ENCODE measurements at regions not wholly inside any gene's neighbourhood (a gene's known extent, or its start where the extent isn't known, plus 50 kb on each side); places are given as distances from the start of the nearest gene placed in this dataset.

DNA sequence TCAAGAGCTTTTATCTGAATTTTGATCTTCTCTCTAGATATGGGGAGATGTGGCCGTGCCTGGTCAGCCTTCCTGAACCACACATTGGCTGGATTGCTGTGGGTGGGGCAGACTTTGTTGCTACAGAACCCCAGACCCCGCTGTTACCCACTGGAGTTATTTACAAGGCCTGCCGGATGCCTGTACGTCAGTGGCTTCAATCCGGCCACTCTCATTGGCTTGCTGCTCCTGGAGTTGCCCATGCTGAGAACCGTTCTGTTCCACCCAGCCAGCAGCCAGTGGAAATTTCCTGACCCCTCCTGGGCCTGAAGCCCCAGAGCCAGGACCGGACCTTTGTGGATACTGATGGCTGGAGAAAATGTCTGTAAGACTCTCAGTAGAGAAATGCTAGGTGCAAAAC, 101.9 kb downstream of the TFAP2C start:
- TF ChIP-seq FOXA1 (IDR thresholded peaks at IDR 0.05) (no peak), TARDBP (IDR thresholded peaks at IDR 0.05) (no peak), SUZ12 (IDR thresholded peaks at IDR 0.05) (no peak), CTBP1 (IDR thresholded peaks at IDR 0.05; ENCODE audit: borderline replicate concordance) (no peak), HDGF (IDR thresholded peaks at IDR 0.05; ENCODE audit: borderline replicate concordance) (no peak), SP1 (IDR thresholded peaks at IDR 0.05) (no peak), FOXM1 (IDR thresholded peaks at IDR 0.05; ENCODE audit: borderline replicate concordance) (no peak), FOXK2 (IDR thresholded peaks at IDR 0.05) (no peak), ELF4 (IDR thresholded peaks at IDR 0.05) (no peak), ZNF384 (IDR thresholded peaks at IDR 0.05) (no peak), L3MBTL2 (conservative IDR thresholded peaks at IDR 0.05) (no peak), ARNT (IDR thresholded peaks at IDR 0.05) (no peak), LEF1 (IDR thresholded peaks at IDR 0.05; ENCODE audit: borderline replicate concordance) (no peak)

Data from HEK293T (cell line).